Activated T-helper 2 cell treated with anti-CD3 and anti-CD28 coated beads, Interferon-gamma antibody, Interleukin-2, Interleukin-4, amounts not matched to agents 10 μg/mL and 5 μg/mL and 100 μg/mL, durations not matched to agents 14 hours and 24 hours and 36 hours (primary cell): ENCODE measurements at regions not wholly inside any gene's neighbourhood (a gene's known extent, or its start where the extent isn't known, plus 50 kb on each side); places are given as distances from the start of the nearest gene placed in this dataset.
"Not testable (repeated sequence)": the region's sequence is repeated elsewhere in the genome, so short reads cannot be mapped to it uniquely, and the experiment has no call there.

Source experiments
- DNase-seq: peaks from one replicate; pipeline ENCODE4 v3.0.0; 2021; ENCODE audit warnings: low spot score
- H3K27ac Mint-ChIP-seq: one replicate; pipeline ENCODE4 v1.8.0; 2021; ENCODE audit warnings: mixed read lengths
- H3K27me3 Mint-ChIP-seq: one replicate; pipeline ENCODE4 v1.8.0; 2021; ENCODE audit warnings: low read depth, mixed read lengths
- H3K36me3 Mint-ChIP-seq: one replicate; pipeline ENCODE4 v1.8.0; 2021; ENCODE audit warnings: low read depth, mixed read lengths
- H3K4me1 Mint-ChIP-seq: one replicate; pipeline ENCODE4 v1.8.0; 2021; ENCODE audit warnings: low read depth, mixed read lengths
- H3K4me3 Mint-ChIP-seq: one replicate; pipeline ENCODE4 v1.8.0; 2021; ENCODE audit warnings: low read depth, mild to moderate bottlenecking, moderate library complexity, mixed read lengths
- H3K9me3 Mint-ChIP-seq: one replicate; pipeline ENCODE4 v1.8.0; 2021; ENCODE audit warnings: mixed read lengths
- intact Hi-C: fragments of 100-400 bp; cut with micrococcal nuclease; formaldehyde crosslinking; loops from one replicate; pipeline ENCODE4 v1.15.1; 2023

DNA sequence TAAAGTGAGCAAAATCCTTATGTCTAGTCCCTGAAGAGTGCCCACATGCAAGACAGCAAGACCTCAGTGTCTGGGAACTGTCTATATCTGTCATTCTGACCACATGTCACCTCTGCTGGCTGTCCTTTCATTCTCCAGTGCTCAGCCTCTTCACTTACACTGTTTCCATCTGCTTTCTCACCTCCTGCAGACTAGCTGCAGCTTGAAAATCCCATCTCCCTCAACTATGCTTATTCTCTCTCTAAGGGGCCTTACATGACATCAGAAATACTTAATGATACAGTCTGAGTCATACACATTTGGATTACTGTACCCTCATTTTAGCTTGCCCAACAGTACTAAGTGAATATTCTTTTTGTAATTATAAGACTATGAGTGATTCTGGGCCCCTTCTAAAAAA is 587.8 kb downstream of the EPM2A start:
- H3K27me3 Mint-ChIP-seq, result peaks cover 5% of the 10 kb centered on the region
- no peak overlapping the region for H3K27ac Mint-ChIP-seq
- no peak for DNase-seq
- H3K4me3 Mint-ChIP-seq, result no peak overlapping the region
- H3K9me3 Mint-ChIP-seq, result no peaks in the 10 kb centered on the region
- no peaks in the 10 kb centered on the region for H3K36me3 Mint-ChIP-seq
- intact Hi-C loops, result no loop called here
- peaks cover 1% of the 10 kb centered on the region for H3K4me1 Mint-ChIP-seq

DNA sequence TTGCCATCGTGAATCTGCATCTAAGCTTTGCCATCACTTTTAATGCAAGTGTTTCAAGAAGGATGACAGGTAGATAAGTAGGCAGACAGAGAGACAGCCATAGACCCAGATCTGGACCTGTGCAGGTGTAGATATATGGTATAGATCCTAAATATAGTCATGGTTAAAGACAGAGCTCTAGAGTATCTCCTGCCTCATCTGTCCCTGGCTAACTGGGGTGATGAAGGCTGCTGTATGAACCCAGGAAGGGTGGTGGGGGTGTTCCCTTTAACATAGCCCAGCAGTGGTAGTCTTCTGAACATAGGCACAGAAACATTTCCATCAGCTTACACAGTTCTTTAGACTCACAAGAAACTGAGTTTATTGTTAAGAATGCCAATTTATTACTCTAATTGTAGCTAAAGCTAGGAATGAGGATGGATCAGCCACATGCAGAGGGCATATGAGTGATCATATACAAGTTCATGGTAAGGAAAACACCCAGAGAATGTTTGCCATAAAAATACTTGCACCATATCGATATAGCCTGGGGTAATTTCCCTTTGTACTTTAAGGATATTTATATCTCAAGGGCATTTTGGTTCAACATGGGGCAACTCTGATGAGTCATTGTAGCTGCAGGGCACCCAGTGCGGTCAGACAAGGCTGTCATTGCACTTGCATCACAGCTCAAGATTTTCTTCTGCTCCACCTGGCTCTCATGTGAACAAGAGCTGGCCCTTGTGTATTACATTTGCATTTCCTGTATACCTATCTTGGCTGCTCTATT is 587.2 kb downstream of the EPM2A start:
- peaks cover 5% of the 10 kb centered on the region for H3K27me3 Mint-ChIP-seq
- no peak overlapping the region for H3K27ac Mint-ChIP-seq
- no peaks in the 10 kb centered on the region for H3K9me3 Mint-ChIP-seq
- intact Hi-C loops, result no loop called here
- no peaks in the 10 kb centered on the region for H3K36me3 Mint-ChIP-seq
- H3K4me3 Mint-ChIP-seq, result no peak overlapping the region
- no peak for DNase-seq
- peaks cover 1% of the 10 kb centered on the region for H3K4me1 Mint-ChIP-seq

DNA sequence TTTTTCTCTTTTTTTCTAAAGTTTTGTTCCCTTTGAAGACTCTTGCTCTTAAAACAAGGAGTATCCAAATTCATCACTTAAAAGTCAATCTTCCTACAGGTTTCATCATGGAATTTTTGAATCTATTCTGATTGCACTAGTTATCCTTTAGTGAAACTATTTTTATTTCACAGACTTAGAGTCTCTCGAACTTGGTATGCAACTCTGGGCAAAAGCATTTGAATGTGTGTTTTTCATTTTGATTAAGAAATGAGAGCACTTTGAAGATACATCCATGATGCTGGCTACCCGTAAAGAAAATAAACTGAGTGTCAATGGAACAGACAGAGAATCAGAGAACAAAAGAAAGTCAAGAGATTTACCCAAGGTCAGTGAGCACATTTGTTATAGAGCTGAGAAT is 586.5 kb downstream of the EPM2A start:
- Mint-ChIP-seq H3K27ac (no peak overlapping the region), H3K4me3 (no peak overlapping the region), H3K9me3 (no peaks in the 10 kb centered on the region), H3K36me3 (no peaks in the 10 kb centered on the region), H3K27me3 (peaks cover 5% of the 10 kb centered on the region), H3K4me1 (peaks cover 1% of the 10 kb centered on the region)
- intact Hi-C loops, result no loop called here
- DNase-seq, result no peak

DNA sequence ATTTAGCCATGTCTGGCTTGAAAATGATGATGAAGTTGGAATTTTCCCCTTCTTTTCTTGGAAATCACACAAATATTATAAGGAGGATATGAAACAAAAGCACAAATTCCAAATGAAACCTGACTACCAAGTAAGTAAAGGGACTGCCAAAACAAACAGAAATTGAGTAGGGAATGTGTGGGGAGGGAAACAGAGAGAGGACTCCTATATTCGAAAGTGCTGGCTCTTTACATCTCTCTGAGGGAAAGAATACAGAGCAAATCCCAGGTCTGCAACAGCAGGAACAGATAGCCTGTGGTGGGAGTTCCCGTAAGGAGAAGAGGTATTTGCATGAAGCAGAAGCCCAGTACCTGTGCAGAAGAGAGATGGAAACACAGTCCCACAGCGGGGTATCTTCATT is 583.7 kb downstream of the EPM2A start:
- intact Hi-C loops, result no loop called here
- no peaks in the 10 kb centered on the region for H3K36me3 Mint-ChIP-seq
- peaks cover 3% of the 10 kb centered on the region for H3K9me3 Mint-ChIP-seq
- H3K27me3 Mint-ChIP-seq, result peaks cover 5% of the 10 kb centered on the region
- no peak overlapping the region for H3K27ac Mint-ChIP-seq
- H3K4me3 Mint-ChIP-seq, result no peak overlapping the region
- peaks cover 1% of the 10 kb centered on the region for H3K4me1 Mint-ChIP-seq
- DNase-seq, result no peak

DNA sequence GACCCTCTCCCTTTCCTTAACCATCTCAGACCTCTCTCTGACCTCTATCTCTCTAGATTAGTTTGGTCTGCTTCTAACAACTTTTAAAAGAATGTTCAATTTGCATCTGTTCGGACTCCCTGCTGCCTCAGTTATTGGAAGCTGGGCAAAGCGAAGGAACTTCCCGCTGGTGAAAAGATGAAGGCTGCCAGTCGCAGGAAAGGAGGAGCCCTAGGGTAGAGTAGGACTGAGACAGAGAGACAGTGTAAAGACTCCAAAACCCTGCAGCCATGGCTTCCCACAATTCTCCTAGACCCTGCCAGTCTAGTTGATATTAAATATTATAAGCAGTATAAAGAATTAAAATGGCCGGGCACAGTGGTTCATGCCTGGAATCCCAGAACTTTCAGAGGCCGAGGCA is 581.8 kb downstream of the EPM2A start:
- intact Hi-C loops, result no loop called here

DNA sequence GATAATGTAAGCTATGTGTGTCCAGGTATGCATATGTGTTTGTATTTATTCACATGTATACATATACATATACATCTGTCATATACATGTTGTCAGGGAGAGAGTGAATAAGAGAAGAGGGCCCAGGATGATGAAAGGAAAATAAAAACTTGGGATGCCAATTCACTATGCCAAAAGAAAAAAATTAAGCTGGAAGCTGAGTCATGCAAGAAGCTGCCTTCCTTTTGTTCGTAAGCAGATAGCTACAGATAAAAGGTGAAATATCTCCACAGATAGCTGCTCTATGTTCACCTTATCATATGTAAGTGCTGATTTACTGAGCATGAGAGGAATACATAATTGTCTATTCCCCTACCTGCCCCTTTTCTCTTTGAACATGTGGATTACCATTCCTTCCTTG is 579.9 kb downstream of the EPM2A start:
- H3K4me1 Mint-ChIP-seq, result no peaks in the 10 kb centered on the region
- intact Hi-C loops, result no loop called here
- no peak overlapping the region for H3K27ac Mint-ChIP-seq
- H3K9me3 Mint-ChIP-seq, result peaks cover 16% of the 10 kb centered on the region
- no peak for DNase-seq
- H3K36me3 Mint-ChIP-seq, result no peaks in the 10 kb centered on the region
- no peak overlapping the region for H3K4me3 Mint-ChIP-seq
- no peaks in the 10 kb centered on the region for H3K27me3 Mint-ChIP-seq

More for the DNA sequence above, 581.8 kb downstream of the EPM2A start:
- Mint-ChIP-seq H3K9me3 (peaks cover 10% of the 10 kb centered on the region), H3K27me3 (peaks cover 5% of the 10 kb centered on the region), H3K27ac (no peak overlapping the region), H3K36me3 (no peaks in the 10 kb centered on the region), H3K4me1 (peaks cover 1% of the 10 kb centered on the region), H3K4me3 (no peak overlapping the region)
- no peak for DNase-seq

DNA sequence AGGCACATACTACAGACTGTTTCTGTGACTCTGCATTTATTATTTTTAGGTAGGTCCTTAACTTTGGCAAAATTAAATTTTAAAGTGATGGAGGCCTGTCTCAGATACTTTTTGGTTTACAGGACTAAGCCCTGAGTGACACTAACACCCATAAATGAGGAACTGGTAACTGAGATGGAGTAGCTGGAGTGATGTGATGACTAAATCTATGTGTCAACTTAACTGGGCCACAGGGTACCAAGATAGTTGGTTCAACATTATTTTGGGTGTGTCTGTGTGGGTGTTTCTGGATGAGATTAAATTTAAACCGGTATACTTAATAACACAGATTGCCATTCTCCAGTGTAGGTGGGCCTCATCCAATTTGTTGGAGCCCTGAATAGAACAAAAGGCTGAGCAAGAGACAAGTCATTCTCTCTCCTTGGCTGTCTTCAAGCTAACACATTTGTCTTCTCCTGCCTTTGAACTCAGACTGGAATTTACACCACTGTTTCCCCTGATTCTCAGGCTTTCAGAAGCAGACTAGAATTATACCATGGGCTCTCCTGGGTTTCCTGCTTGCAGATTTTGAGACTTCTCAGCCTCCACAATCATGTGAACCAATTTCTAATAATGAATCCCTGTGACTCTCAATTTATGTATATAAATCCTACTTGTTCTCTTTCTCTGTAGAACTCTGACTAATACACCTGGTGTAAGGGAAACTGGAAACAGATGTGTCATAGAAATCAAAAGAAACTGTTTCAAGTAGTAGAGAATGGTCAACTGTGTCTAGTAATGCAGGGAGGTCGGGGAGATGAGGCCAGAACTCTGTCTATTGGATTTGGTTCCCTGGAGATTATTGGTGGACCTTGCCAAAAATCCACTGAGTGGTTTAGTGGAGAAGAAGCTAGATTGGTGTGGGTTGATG is 579.2 kb downstream of the EPM2A start:
- no peak overlapping the region for H3K27ac Mint-ChIP-seq
- peaks cover 16% of the 10 kb centered on the region for H3K9me3 Mint-ChIP-seq
- no peak overlapping the region for H3K4me3 Mint-ChIP-seq
- intact Hi-C loops, result no loop called here
- H3K4me1 Mint-ChIP-seq, result no peaks in the 10 kb centered on the region
- no peaks in the 10 kb centered on the region for H3K27me3 Mint-ChIP-seq
- no peaks in the 10 kb centered on the region for H3K36me3 Mint-ChIP-seq
- no peak for DNase-seq

DNA sequence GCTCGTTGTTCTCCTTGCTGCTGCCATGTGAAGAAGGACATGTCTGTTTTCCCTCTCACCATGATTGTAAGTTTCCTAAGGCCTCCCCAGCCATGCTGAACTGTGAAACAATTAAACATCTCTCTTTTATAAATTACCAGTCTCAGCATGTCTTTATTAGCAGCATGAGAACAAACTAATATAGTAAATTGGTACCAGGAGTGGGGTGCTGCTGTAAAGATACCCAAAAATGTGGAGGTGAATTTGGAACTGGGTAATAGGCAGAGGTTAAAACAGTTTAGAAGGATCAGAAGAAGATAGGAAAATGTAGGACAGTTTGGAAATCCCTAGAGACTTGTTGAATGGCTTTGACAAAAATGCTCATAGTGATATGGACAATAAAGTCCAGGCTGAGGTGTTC is 576.7 kb downstream of the EPM2A start:
- intact Hi-C loops, H3K4me3 Mint-ChIP-seq, DNase-seq, H3K27me3 Mint-ChIP-seq, H3K36me3 Mint-ChIP-seq, H3K27ac Mint-ChIP-seq, H3K4me1 Mint-ChIP-seq: not testable (repeated sequence)
- H3K9me3 Mint-ChIP-seq, result peaks cover 16% of the 10 kb centered on the region

DNA sequence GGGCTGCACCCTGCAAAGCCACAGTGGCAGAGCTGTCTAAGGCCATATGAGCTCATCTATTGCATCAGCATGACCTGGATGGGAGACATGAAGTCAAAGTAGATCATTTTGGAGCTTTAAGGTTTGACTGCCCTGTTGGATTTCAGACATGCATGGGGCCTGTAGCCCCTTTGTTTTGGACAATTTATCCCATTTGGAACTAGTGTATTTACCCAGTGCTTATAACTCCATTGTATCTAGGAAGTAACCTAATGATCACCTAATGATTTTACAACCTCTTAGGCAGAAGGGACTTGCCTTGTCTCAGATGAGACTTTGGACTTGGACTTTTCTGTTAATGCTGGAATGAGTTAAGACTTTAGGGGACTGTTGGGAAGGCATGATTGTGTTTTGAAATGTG is 575.4 kb downstream of the EPM2A start:
- Mint-ChIP-seq H3K27me3 (no peaks in the 10 kb centered on the region), H3K36me3 (no peaks in the 10 kb centered on the region), H3K9me3 (peaks cover 16% of the 10 kb centered on the region), H3K27ac (no peak overlapping the region), H3K4me3 (no peak overlapping the region), H3K4me1 (no peaks in the 10 kb centered on the region)
- intact Hi-C loops, result no loop called here
- no peak for DNase-seq

DNA sequence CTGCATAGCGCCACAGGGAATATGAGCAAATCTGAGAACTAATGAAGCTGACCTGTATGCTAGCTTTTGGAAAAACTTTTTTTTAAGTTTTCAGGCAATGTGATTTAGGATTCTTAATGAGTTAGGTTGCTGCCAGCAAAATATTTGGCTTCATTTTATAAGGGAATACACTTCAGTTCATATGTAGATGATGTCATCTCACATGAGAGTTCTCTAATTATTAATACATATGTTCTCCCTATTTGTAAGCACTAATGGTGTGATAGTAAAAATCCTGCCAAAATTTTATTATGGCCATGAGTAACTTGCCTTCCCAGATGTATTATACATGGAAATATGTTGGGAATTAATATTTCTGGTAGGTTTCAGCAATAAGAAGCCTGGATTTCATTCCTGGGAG is 573.8 kb downstream of the EPM2A start:
- H3K4me3 Mint-ChIP-seq, result no peak overlapping the region
- no peaks in the 10 kb centered on the region for H3K4me1 Mint-ChIP-seq
- no peaks in the 10 kb centered on the region for H3K36me3 Mint-ChIP-seq
- intact Hi-C loops, result no loop called here
- no peaks in the 10 kb centered on the region for H3K27me3 Mint-ChIP-seq
- DNase-seq, result no peak
- H3K9me3 Mint-ChIP-seq, result peaks cover 14% of the 10 kb centered on the region
- H3K27ac Mint-ChIP-seq, result no peak overlapping the region

DNA sequence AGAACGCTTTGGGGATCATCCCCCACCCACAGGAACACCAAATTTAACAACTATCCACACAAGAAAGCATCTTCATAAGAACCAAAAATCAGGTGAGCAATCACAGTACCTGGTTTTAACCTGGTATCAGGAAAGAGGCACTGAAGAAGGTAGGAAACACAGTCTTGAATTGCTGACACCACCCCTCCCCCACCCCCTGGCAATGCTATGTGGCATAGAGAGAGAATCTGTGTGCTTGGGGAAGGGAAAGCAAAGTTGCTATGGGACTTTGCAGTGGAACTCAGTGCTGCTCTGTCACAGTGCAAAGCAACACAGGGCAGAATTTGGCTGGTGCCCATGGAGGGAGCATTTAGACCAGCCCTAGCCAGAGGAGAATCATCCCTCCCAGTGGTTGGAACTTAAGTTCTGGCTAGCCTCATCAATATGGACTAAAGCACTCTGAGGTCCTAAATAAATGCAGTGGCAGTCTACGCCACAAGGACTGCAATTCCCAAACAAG is 565.5 kb downstream of the EPM2A start:
- Mint-ChIP-seq H3K9me3 (no peaks in the 10 kb centered on the region), H3K27ac (no peak overlapping the region), H3K27me3 (peaks cover 2% of the 10 kb centered on the region), H3K4me1 (no peaks in the 10 kb centered on the region), H3K36me3 (no peaks in the 10 kb centered on the region), H3K4me3 (no peak overlapping the region)
- intact Hi-C loops, result no loop called here
- DNase-seq, result no peak

DNA sequence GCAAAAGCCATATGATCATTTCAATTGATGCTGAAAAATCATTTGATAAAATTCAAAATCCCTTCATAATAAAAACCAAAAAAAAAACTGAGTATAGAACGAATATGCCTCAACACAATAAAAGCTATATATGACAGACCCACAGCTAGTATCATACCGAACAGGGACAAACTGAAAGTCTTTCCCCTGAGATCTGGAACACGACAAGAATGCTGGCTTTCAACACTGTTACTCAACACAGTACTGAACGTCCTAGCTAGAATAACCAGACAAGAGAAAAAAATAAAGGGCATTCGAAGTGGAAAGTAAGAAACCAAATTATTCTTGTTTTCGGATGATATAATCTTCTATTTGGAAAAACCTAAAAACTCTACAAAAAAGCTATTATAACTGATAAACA is 559.9 kb downstream of the EPM2A start:
- H3K27me3 Mint-ChIP-seq, result no peaks in the 10 kb centered on the region
- H3K9me3 Mint-ChIP-seq, result peaks cover 21% of the 10 kb centered on the region
- no peaks in the 10 kb centered on the region for H3K36me3 Mint-ChIP-seq
- H3K4me1 Mint-ChIP-seq, result no peaks in the 10 kb centered on the region
- intact Hi-C loops, result no loop called here
- no peak for DNase-seq
- no peak overlapping the region for H3K27ac Mint-ChIP-seq
- no peak overlapping the region for H3K4me3 Mint-ChIP-seq

DNA sequence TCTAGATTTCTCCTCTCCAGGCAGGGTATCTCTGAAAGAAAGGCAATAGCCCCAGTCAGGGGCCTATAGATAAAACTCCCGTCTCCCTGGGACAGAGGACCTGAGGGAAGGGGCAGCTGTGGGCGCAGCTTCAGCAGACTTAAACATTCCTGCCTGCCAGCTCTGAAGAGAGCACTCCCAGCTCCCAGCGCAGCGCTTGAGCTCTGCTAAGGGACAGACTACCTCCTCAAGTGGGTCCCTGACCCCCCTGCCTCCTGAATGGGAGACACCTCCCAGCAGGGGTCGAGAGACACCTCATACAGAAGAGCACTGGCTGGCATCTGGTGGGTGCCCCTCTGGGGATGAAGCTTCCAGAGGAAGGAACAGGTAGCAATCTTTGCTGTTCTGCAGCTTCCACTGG is 556.9 kb downstream of the EPM2A start:
- H3K4me1 Mint-ChIP-seq, result no peaks in the 10 kb centered on the region
- H3K4me3 Mint-ChIP-seq, result no peak overlapping the region
- H3K9me3 Mint-ChIP-seq, result peaks cover 21% of the 10 kb centered on the region
- no peaks in the 10 kb centered on the region for H3K36me3 Mint-ChIP-seq
- intact Hi-C loops, result no loop called here
- H3K27me3 Mint-ChIP-seq, result no peaks in the 10 kb centered on the region
- no peak for DNase-seq
- H3K27ac Mint-ChIP-seq, result no peak overlapping the region
